Gastrocnemius medialis (tissue), 4 donors: ENCODE measurements at regions not wholly inside any gene's neighbourhood (a gene's known extent, or its start where the extent isn't known, plus 50 kb on each side); places are given as distances from the start of the nearest gene placed in this dataset.

ENCODE experiments used
- POLR2A ChIP-seq, 2 donors: fragments of 450-650 bp; IDR thresholded peaks; one replicate each; pipeline ENCODE4 v1.6.1; 2017; ENCODE audit warnings: antibody characterized with exemption in 2 of 2, mild to moderate bottlenecking in 2 of 2, moderate library complexity in 2 of 2
- TF ChIP-seq, protein P1 (sequence below), 5 experiments: fragments of 450-650 bp in 3 of 5; fragments of 200-600 bp in 2 of 5; sonication (generic) in 2 of 5; IDR thresholded peaks in 4 of 5; conservative IDR thresholded peaks in 1 of 5; 1 replicate in 4 of 5; 2 replicates in 1 of 5; pipeline ENCODE4 v1.5.1; 2016 to 2019; ENCODE audit warnings: antibody characterized with exemption in 5 of 5, mild to moderate bottlenecking in 3 of 5, moderate library complexity in 3 of 5

DNA sequence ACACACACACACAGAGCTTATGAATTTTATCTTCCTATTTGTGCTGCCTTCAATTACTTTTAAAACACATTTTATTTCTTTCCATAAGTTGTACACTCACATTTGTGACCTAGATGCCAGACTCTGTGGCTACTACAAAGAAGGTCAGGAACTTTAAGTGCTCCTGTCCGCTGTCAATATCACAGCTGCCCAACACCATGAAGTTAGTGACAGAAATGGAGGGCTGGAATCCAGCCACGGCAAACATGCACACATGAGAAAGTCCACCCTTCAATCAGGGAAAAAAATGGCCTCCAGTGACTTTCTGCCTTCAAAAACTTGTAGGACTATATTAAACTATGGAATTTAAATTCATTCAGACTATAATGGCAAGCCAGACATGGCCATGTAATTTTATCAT lies 334.4 kb upstream of the FSTL5 start:
- TF ChIP-seq, protein P1, sequence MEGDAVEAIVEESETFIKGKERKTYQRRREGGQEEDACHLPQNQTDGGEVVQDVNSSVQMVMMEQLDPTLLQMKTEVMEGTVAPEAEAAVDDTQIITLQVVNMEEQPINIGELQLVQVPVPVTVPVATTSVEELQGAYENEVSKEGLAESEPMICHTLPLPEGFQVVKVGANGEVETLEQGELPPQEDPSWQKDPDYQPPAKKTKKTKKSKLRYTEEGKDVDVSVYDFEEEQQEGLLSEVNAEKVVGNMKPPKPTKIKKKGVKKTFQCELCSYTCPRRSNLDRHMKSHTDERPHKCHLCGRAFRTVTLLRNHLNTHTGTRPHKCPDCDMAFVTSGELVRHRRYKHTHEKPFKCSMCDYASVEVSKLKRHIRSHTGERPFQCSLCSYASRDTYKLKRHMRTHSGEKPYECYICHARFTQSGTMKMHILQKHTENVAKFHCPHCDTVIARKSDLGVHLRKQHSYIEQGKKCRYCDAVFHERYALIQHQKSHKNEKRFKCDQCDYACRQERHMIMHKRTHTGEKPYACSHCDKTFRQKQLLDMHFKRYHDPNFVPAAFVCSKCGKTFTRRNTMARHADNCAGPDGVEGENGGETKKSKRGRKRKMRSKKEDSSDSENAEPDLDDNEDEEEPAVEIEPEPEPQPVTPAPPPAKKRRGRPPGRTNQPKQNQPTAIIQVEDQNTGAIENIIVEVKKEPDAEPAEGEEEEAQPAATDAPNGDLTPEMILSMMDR (IDR thresholded peaks at IDR 0.05 in 4 of 5, conservative IDR thresholded peaks at IDR 0.05 in 1 of 5) = no peak
- no peak for TF ChIP-seq POLR2A (IDR thresholded peaks at IDR 0.05)
